Activated naive CD4-positive, alpha-beta T cell treated with anti-CD3 and anti-CD28 coated beads, Interleukin-2, amount 50 U/mL, for 72 hours (primary cell): ENCODE measurements at regions not wholly inside any gene's neighbourhood (a gene's known extent, or its start where the extent isn't known, plus 50 kb on each side); places are given as distances from the start of the nearest gene placed in this dataset.
"Not testable (repeated sequence)": the region's sequence is repeated elsewhere in the genome, so short reads cannot be mapped to it uniquely, and the experiment has no call there.

ENCODE experiments used
- ATAC-seq, 2 donors: fragments of 150-1000 bp; cut with Tn5 transposase; 2 replicates each; pipeline ENCODE4 v1.10.0; 2021; ENCODE audit warnings: mild to moderate bottlenecking in 2 of 2, moderate library complexity in 2 of 2
- DNase-seq, 2 donors: peaks; one replicate each; pipeline ENCODE4 v3.0.0; 2021 to 2022; ENCODE audit warnings: low spot score in 2 of 2
- H3K27ac Mint-ChIP-seq, 2 donors: one replicate each; pipeline ENCODE4 v1.8.0; 2022; ENCODE audit warnings: mild to moderate bottlenecking in 2 of 2, mixed read lengths in 2 of 2
- H3K36me3 Mint-ChIP-seq, 2 donors: one replicate each; pipeline ENCODE4 v1.8.0; 2022; ENCODE audit warnings: mixed read lengths in 2 of 2
- H3K9me3 Mint-ChIP-seq, 2 donors: one replicate each; pipeline ENCODE4 v1.8.0; 2022; ENCODE audit warnings: mixed read lengths in 2 of 2

- ATAC-seq, result no peak
- DNase-seq, result no peak
- no peaks in the 10 kb centered on the region for H3K36me3 Mint-ChIP-seq
- H3K27ac Mint-ChIP-seq, result no peak overlapping the region
- peaks cover 14 to 19% of the 10 kb centered on the region in 2 donors for H3K9me3 Mint-ChIP-seq
Observed at GRCh38 chr4:60709061-60709460, 491.1 kb upstream of the ADGRL3 start.

- H3K27ac Mint-ChIP-seq, result no peak overlapping the region
- no peaks in the 10 kb centered on the region for H3K36me3 Mint-ChIP-seq
- ATAC-seq, result no peak
- H3K9me3 Mint-ChIP-seq, result peaks cover 5 to 15% of the 10 kb centered on the region in 2 donors
- DNase-seq, result no peak
Observed at GRCh38 chr4:60718874-60719273, 481.3 kb upstream of the ADGRL3 start.

DNA sequence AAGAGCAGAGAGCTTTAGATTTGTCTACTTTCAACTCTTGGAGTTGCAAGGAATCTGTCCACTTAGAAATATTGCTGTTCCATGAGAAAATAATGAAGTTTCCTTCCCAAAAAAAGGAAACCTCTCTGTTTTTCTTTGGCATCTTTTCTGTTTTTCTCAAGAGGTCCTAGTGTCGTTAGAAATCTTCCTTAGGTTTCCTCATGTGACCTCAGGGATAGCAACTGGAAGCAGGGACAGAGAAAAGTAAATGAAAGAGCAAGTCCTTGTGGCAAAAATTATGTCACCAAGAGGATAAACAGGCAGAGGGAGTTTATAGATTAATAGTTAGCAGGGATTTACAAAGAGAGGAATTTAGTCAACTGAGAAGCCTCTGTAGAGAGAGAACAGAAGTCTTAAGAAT lies 478.4 kb upstream of the ADGRL3 start:
- ATAC-seq, result no peak

DNA sequence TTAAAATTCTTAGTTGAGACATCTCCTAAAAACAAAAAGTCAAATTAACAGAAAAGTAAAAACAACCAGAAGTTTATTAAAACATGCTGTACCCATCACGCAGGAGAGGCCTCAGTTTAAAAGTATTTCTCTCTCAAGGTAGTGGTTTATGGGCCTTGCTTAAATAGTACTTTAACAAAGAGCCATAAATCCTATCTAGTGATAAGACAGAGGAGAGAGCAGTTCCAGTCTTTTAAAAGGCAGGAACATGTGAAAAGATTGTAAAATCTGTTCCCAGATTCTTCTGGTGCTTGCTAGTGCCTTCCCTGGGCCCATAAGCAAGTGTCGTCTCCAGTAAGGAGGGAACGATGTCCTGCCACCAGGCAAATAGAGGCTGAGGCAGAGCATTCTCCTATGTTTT lies 476.3 kb upstream of the ADGRL3 start:
- no peaks in the 10 kb centered on the region for H3K36me3 Mint-ChIP-seq
- no peak for DNase-seq
- no peak for ATAC-seq
- peaks cover 11 to 18% of the 10 kb centered on the region in 2 donors for H3K9me3 Mint-ChIP-seq
- no peak overlapping the region for H3K27ac Mint-ChIP-seq

More for the DNA sequence above, 478.4 kb upstream of the ADGRL3 start:
- Mint-ChIP-seq H3K27ac (no peak overlapping the region), H3K36me3 (no peaks in the 10 kb centered on the region), H3K9me3 (peaks cover 11 to 18% of the 10 kb centered on the region in 2 donors)
- DNase-seq, result no peak

DNA sequence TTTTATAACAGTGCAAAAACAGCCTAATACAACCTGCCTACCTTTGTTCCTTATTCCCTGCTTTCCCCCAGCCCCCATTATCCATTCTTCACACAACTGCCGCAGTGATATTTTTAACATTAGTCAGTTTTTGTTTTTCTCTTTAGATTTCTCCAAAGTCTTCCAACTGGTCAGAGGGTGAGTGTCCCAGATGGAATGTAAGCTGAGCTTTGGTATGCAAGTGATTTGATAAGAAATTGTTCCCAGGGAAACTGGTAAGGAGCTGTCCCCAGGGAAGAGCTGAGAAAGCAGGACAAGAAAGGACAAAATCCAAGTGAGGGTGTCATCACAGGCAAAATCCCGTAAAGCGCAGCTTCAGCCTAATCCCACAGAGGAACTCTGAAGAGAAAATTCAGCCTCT lies 475.5 kb upstream of the ADGRL3 start:
- no peak for DNase-seq
- no peak for ATAC-seq
- Mint-ChIP-seq H3K9me3 (peaks cover 11 to 18% of the 10 kb centered on the region in 2 donors), H3K27ac (no peak overlapping the region), H3K36me3 (no peaks in the 10 kb centered on the region)

- H3K9me3 Mint-ChIP-seq, result peaks cover 11 to 15% of the 10 kb centered on the region in 2 donors
- no peaks in the 10 kb centered on the region for H3K36me3 Mint-ChIP-seq
- H3K27ac Mint-ChIP-seq, result no peak overlapping the region
- ATAC-seq (no peak), DNase-seq (no peak)
Observed at GRCh38 chr4:60726779-60727178, 473.3 kb upstream of the ADGRL3 start.

GRCh38 chr4:60729194-60729593 lies 470.9 kb upstream of the ADGRL3 start:
- no peak for DNase-seq
- no peak overlapping the region for H3K27ac Mint-ChIP-seq
- no peak for ATAC-seq
- peaks cover 0 to 9% of the 10 kb centered on the region in 2 donors for H3K36me3 Mint-ChIP-seq
- H3K9me3 Mint-ChIP-seq, result peaks cover 19 to 21% of the 10 kb centered on the region in 2 donors

GRCh38 chr4:60729764-60730163 lies 470.4 kb upstream of the ADGRL3 start:
- H3K27ac Mint-ChIP-seq, DNase-seq, ATAC-seq: not testable (repeated sequence)
- Mint-ChIP-seq H3K36me3 (peaks cover 0 to 14% of the 10 kb centered on the region in 2 donors), H3K9me3 (peaks cover 18 to 22% of the 10 kb centered on the region in 2 donors)

DNA sequence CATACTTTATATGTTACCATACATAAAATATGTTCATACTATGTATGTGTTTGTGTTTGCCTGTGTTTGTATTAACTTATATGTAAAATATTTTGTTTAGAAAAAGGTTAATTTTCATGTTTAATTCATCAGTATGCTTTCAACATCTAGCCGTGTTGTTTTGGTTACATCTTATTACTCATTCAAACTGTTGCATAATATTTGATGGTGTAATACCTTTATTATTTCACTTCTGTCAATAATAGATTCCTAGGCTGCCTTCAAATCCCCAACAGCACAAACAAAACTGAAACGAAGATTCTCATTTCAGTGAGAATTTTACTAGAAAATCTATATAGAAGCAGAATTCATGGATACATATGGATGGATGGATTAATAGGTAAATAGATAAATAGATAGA lies 462.3 kb upstream of the ADGRL3 start:
- no peak for DNase-seq
- no peak for ATAC-seq
- H3K36me3 Mint-ChIP-seq, result peaks cover 0 to 34% of the 10 kb centered on the region in 2 donors
- no peak overlapping the region for H3K27ac Mint-ChIP-seq
- peaks cover 28 to 29% of the 10 kb centered on the region in 2 donors for H3K9me3 Mint-ChIP-seq

DNA sequence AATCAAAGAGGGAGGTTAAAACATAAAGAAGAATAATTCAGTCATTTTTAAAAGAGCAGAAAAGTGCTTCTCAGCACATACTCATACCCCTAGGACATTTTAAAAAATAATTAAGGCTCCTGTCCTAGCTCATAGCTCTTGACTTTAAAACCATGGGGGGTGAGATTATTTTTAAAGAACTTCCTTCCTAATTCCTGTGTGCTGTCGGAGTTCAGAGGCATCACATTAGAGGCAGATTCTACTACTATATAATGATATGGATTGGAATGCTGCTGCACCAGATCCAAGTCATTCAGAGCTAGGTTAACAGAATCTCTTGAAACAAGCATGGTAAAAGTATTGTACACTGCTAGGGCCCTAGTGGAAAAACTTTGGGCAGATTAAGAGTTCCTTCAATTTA lies 456.5 kb upstream of the ADGRL3 start:
- Mint-ChIP-seq H3K36me3 (peaks cover 0 to 6% of the 10 kb centered on the region in 2 donors), H3K9me3 (peaks cover 19 to 27% of the 10 kb centered on the region in 2 donors), H3K27ac (no peak overlapping the region)
- ATAC-seq (no peak), DNase-seq (no peak)

GRCh38 chr4:60744767-60745166 lies 455.4 kb upstream of the ADGRL3 start:
- H3K36me3 Mint-ChIP-seq, result no peaks in the 10 kb centered on the region
- no peak overlapping the region for H3K27ac Mint-ChIP-seq
- DNase-seq (no peak), ATAC-seq (no peak)
- peaks cover 17 to 23% of the 10 kb centered on the region in 2 donors for H3K9me3 Mint-ChIP-seq

- ATAC-seq, result no peak
- no peak for DNase-seq
- Mint-ChIP-seq H3K36me3 (no peaks in the 10 kb centered on the region), H3K9me3 (peaks cover 17 to 23% of the 10 kb centered on the region in 2 donors), H3K27ac (no peak overlapping the region)
Observed at GRCh38 chr4:60745800-60746571, 454.1 kb upstream of the ADGRL3 start.

DNA sequence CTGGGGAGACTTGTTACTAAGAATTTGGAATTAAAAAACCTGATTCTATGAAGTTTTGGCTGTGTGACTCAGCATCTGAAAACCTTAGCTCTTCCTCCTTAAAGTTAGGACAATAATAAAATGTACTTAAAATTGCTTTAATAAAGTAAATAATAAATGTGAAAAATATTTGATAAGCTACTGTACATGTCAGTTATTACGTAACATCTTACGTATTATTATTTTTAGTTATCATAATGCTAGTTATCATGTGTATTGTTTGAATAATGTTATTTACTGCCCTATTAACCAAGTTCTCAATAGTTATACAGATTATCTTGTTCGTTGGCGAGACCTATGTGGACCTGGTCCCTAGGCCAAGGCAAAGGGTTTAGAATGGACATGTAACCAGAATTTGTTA lies 449.2 kb upstream of the ADGRL3 start:
- ATAC-seq, result no peak
- Mint-ChIP-seq H3K9me3 (peaks cover 6 to 12% of the 10 kb centered on the region in 2 donors), H3K36me3 (no peaks in the 10 kb centered on the region), H3K27ac (no peak overlapping the region)
- DNase-seq, result no peak

GRCh38 chr4:60757986-60758680 lies 442.0 kb upstream of the ADGRL3 start:
- Mint-ChIP-seq H3K27ac (no peak overlapping the region), H3K9me3 (peaks cover 13 to 30% of the 10 kb centered on the region in 2 donors), H3K36me3 (peaks cover 0 to 5% of the 10 kb centered on the region in 2 donors)
- DNase-seq, result no peak
- ATAC-seq, result no peak

- no peak overlapping the region for H3K27ac Mint-ChIP-seq
- ATAC-seq, result no peak
- peaks cover 0 to 5% of the 10 kb centered on the region in 2 donors for H3K36me3 Mint-ChIP-seq
- peaks cover 19 to 30% of the 10 kb centered on the region in 2 donors for H3K9me3 Mint-ChIP-seq
- no peak for DNase-seq
Observed at GRCh38 chr4:60759518-60760245, 440.4 kb upstream of the ADGRL3 start.

DNA sequence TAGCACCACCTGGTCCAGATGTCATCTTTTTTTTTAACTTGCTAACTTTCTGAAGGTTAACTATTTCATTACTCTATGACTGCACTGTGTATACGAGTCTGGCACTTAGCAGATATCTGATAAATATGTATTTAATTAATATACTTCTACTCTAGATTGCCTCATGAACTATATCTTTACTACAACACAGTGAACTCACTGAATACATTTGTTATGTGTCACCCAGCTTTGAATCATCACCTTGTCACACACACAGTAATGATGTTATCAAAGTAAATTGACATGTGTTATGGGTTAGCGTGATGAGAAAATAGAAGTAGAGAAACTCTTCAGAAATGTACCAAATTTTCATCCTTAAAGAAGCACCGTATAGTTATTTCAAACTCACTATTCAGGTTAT lies 419.3 kb upstream of the ADGRL3 start:
- Mint-ChIP-seq H3K9me3 (peaks cover 6% of the 10 kb centered on the region in 2 donors), H3K36me3 (no peaks in the 10 kb centered on the region), H3K27ac (no peak overlapping the region)
- DNase-seq (no peak), ATAC-seq (no peak)

- no peaks in the 10 kb centered on the region for H3K36me3 Mint-ChIP-seq
- peaks cover 3 to 5% of the 10 kb centered on the region in 2 donors for H3K9me3 Mint-ChIP-seq
- no peak for DNase-seq
- H3K27ac Mint-ChIP-seq, result no peak overlapping the region
- no peak for ATAC-seq
Observed at GRCh38 chr4:60790608-60791007, 409.5 kb upstream of the ADGRL3 start.
